T1000 (cell line): ENCODE measurements at regions not wholly inside any gene's neighbourhood (a gene's known extent, or its start where the extent isn't known, plus 50 kb on each side); places are given as distances from the start of the nearest gene placed in this dataset.
"Not testable (repeated sequence)": the region's sequence is repeated elsewhere in the genome, so short reads cannot be mapped to it uniquely, and the experiment has no call there.

Source experiments
- DNase-seq: peaks from one replicate; lab custom pipeline; 2025; ENCODE audit warnings: mixed read lengths; lab: John Stamatoyannopoulos, UW

DNA sequence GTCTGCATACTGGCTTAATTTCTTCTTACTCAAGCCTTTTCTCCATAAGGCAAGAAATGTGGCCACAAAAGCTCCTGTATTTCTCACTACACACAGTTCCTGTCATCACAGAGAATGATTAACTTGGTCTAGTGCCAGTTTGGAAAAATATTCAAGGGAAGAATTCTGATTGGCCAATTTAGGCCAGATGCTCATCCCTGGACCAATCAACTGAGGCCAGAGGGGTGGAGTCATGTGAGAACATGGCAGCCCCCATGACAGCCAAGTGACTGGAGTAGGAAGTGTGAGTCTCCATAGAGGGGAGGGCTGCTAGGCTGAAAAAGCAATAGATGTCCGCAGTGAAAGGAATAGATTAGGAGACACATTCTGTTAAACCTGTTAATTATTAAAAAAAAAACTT is 56.4 kb upstream of the EEF2KMT start:
- DNase-seq = peak; percentile 3

DNA sequence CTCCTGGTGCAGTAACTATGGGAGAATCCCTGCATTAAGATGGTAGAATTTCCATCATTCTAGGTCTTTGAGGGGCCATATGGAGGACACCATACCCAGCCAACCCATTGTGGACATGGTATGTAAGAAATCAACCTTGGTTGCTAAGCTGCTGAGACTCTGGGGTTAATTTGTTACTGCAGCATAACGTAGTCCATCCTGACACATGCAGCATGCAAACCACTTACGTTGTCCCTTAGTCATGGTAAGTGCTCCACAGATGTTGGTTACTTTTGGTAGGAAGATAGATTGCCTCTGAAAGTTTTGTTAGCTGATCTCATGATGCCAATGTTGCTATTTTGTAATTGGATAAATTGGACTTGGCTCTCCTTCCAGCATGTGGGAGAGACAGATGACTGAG is 53.8 kb upstream of the EEF2KMT start:
- DNase-seq = not testable (repeated sequence)
